ENCODE measurements at regions not wholly inside any gene's neighbourhood (a gene's known extent, or its start where the extent isn't known, plus 50 kb on each side); places are given as distances from the start of the nearest gene placed in this dataset.
"Not testable (repeated sequence)": the region's sequence is repeated elsewhere in the genome, so short reads cannot be mapped to it uniquely, and the experiment has no call there.

GRCh38 chr16:86345516-86345915 lies 164.8 kb upstream of the FOXF1 start:
- TF ChIP-seq, protein P1, sequence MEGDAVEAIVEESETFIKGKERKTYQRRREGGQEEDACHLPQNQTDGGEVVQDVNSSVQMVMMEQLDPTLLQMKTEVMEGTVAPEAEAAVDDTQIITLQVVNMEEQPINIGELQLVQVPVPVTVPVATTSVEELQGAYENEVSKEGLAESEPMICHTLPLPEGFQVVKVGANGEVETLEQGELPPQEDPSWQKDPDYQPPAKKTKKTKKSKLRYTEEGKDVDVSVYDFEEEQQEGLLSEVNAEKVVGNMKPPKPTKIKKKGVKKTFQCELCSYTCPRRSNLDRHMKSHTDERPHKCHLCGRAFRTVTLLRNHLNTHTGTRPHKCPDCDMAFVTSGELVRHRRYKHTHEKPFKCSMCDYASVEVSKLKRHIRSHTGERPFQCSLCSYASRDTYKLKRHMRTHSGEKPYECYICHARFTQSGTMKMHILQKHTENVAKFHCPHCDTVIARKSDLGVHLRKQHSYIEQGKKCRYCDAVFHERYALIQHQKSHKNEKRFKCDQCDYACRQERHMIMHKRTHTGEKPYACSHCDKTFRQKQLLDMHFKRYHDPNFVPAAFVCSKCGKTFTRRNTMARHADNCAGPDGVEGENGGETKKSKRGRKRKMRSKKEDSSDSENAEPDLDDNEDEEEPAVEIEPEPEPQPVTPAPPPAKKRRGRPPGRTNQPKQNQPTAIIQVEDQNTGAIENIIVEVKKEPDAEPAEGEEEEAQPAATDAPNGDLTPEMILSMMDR (IDR thresholded peaks at IDR 0.05; ENCODE audit: extremely low read depth, missing control alignments): no peak
- DNase-seq (ENCODE audit: low spot score): no peak

GRCh38 chr16:86346034-86346433 lies 164.3 kb upstream of the FOXF1 start:
- no peak for DNase-seq (ENCODE audit: low spot score)
- TF ChIP-seq, protein P1 (IDR thresholded peaks at IDR 0.05; ENCODE audit: extremely low read depth, missing control alignments): no peak

- no peak for DNase-seq (ENCODE audit: low spot score)
- TF ChIP-seq, protein P1 (IDR thresholded peaks at IDR 0.05; ENCODE audit: extremely low read depth, missing control alignments): no peak
Observed at GRCh38 chr16:86347090-86347489, 163.2 kb upstream of the FOXF1 start.

- no peak for DNase-seq (ENCODE audit: low spot score)
- TF ChIP-seq, protein P1 (IDR thresholded peaks at IDR 0.05; ENCODE audit: extremely low read depth, missing control alignments): no peak
Observed at GRCh38 chr16:86347916-86348555, 162.3 kb upstream of the FOXF1 start.

GRCh38 chr16:86349338-86349900 lies 160.9 kb upstream of the FOXF1 start:
- TF ChIP-seq, protein P1 (IDR thresholded peaks at IDR 0.05; ENCODE audit: extremely low read depth, missing control alignments): no peak
- DNase-seq (ENCODE audit: low spot score): no peak

GRCh38 chr16:86350289-86350688 lies 160.0 kb upstream of the FOXF1 start:
- no peak for DNase-seq (ENCODE audit: low spot score)
- TF ChIP-seq, protein P1 (IDR thresholded peaks at IDR 0.05; ENCODE audit: extremely low read depth, missing control alignments): no peak

- no peak for DNase-seq (ENCODE audit: low spot score)
- TF ChIP-seq, protein P1 (IDR thresholded peaks at IDR 0.05; ENCODE audit: extremely low read depth, missing control alignments): no peak
Observed at GRCh38 chr16:86351041-86351784, 159.1 kb upstream of the FOXF1 start.

- DNase-seq (ENCODE audit: low spot score): not testable (repeated sequence)
Observed at GRCh38 chr16:86351785-86352139, 158.6 kb upstream of the FOXF1 start.
